ENCODE measurements at regions not wholly inside any gene's neighbourhood (a gene's known extent, or its start where the extent isn't known, plus 50 kb on each side); places are given as distances from the start of the nearest gene placed in this dataset.

DNA sequence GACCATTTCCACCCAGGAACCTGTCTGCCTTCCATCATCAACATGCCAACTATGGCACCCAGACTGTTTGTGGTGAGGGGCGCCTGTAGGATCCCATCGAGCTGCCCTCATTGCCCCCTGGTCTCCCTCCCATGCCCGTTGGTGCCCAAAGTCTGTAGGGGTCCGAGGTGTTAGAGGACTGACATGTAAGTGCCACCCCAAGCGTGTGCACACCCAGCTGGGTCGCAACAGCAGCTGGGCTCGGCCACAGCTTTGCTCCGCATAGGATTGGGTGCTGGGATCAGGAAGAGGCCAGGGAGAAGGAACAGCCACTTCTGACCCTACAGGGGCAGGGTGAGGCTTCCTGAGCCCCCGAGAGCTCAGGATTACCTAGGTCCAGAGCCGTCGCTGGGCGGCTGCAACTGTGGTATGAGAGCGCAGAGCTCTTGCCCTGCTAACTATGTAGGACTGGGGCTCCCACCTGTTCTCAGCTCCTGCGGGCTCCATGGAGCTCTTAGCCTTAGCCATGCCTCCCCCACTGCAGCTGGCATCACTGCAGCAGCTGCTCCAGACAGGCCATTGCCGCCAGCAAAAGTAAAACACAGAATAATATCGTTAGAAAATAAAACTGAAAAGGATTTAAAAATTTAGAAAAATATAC lies 1160.3 kb downstream of the FSTL5 start:
- peaks cover 2% of the 10 kb centered on the region for H3K9me3 ChIP-seq (replicated peaks; ENCODE audit: control insufficient read depth, low read depth, low read length)
- DNase-seq, result peak; percentile 11
- no peak overlapping the region for H3K27ac ChIP-seq (ENCODE audit: low read length)
- no peaks in the 10 kb centered on the region for H3K36me3 ChIP-seq (ENCODE audit: control insufficient read depth, insufficient read depth, low read length)
- no peaks in the 10 kb centered on the region for H3K4me1 ChIP-seq (ENCODE audit: control insufficient read depth, insufficient read depth, low read length)
- no peak overlapping the region for H3K4me3 ChIP-seq (ENCODE audit: low read length)
- 88% methylated on average over 13 of the region's 16 CpGs for WGBS (ENCODE audit: insufficient coverage)
- no peaks in the 10 kb centered on the region for H3K27me3 ChIP-seq (ENCODE audit: control insufficient read depth, insufficient read depth, low read length)

DNA sequence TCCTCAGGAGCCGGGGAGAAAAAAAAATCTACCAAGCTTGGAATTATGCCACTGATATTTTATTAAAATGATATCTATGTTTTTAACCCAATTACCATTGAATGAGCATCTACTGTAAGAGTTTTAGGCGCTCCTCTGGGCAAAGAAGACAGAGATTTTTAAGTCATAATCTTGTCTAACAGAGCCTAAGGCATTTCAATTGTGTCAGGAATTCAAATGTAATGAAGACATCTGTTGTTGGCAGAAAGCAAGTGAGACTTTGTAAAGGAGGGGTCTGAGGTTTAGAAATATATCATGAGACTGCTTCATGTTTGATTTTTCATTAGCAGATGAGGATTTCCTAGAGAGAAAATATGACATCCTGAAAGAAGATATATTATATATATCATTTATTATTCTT lies 1158.1 kb downstream of the FSTL5 start:
- Histone ChIP-seq H3K4me1 (ENCODE audit: control insufficient read depth, insufficient read depth, low read length) (no peaks in the 10 kb centered on the region), H3K4me3 (ENCODE audit: low read length) (no peak overlapping the region), H3K9me3 (replicated peaks; ENCODE audit: control insufficient read depth, low read depth, low read length) (peaks cover 2% of the 10 kb centered on the region), H3K27ac (ENCODE audit: low read length) (no peak overlapping the region), H3K27me3 (ENCODE audit: control insufficient read depth, insufficient read depth, low read length) (no peaks in the 10 kb centered on the region), H3K36me3 (ENCODE audit: control insufficient read depth, insufficient read depth, low read length) (no peaks in the 10 kb centered on the region)
- DNase-seq, result peak; percentile 3
- no CpG with 5 or more reads among the region's 2 CpGs for WGBS (ENCODE audit: insufficient coverage)

DNA sequence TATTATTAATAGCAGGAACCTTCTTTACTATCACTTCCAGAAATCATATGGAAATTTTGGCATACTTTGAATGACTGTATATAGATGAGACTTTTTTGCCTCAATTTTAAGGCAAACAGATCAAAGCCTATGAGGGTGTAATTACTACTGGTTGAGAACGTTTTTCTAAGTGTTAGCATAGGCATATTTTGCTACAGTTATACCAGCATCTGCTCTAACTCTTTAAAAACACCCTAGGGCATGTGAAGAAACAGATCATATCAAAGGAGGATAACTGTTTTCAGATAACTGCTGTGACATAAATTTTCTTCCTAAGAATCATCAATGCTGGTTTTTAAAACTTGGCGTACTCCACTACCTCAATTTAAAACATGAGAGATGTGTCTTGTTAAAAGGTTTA lies 1155.3 kb downstream of the FSTL5 start:
- Histone ChIP-seq H3K27ac (ENCODE audit: low read length) (no peak overlapping the region), H3K4me1 (ENCODE audit: control insufficient read depth, insufficient read depth, low read length) (no peaks in the 10 kb centered on the region), H3K27me3 (ENCODE audit: control insufficient read depth, insufficient read depth, low read length) (no peaks in the 10 kb centered on the region), H3K36me3 (ENCODE audit: control insufficient read depth, insufficient read depth, low read length) (no peaks in the 10 kb centered on the region), H3K9me3 (replicated peaks; ENCODE audit: control insufficient read depth, low read depth, low read length) (no peaks in the 10 kb centered on the region), H3K4me3 (ENCODE audit: low read length) (no peak overlapping the region)
- DNase-seq, result no peak
- no CpG with 5 or more reads among the region's 2 CpGs for WGBS (ENCODE audit: insufficient coverage)

DNA sequence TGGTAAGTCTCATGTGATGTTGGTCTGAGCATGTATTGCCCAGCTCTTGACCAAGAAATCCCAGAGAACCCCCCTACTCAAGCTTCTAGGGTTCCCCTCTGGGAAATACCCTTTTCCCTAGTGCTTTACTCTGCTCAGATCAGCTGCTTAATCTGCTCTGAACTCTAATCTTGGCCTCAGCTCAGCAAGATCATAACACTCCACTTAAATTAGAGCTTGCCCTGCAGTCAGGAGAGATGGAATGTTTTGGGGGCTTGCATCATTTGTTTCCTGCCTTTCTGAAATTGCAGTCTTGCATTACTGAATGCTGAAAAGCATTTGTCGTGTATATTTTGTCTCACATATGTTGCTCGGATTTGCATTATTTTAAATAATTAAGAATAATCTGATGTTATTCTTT lies 1153.6 kb downstream of the FSTL5 start:
- no CpG with 5 or more reads among the region's 2 CpGs for WGBS (ENCODE audit: insufficient coverage)
- no peak overlapping the region for H3K4me3 ChIP-seq (ENCODE audit: low read length)
- no peaks in the 10 kb centered on the region for H3K9me3 ChIP-seq (replicated peaks; ENCODE audit: control insufficient read depth, low read depth, low read length)
- no peaks in the 10 kb centered on the region for H3K27me3 ChIP-seq (ENCODE audit: control insufficient read depth, insufficient read depth, low read length)
- no peaks in the 10 kb centered on the region for H3K36me3 ChIP-seq (ENCODE audit: control insufficient read depth, insufficient read depth, low read length)
- DNase-seq, result no peak
- no peaks in the 10 kb centered on the region for H3K4me1 ChIP-seq (ENCODE audit: control insufficient read depth, insufficient read depth, low read length)
- no peak overlapping the region for H3K27ac ChIP-seq (ENCODE audit: low read length)
